ENCODE measurements at regions not wholly inside any gene's neighbourhood (a gene's known extent, or its start where the extent isn't known, plus 50 kb on each side); places are given as distances from the start of the nearest gene placed in this dataset.

DNA sequence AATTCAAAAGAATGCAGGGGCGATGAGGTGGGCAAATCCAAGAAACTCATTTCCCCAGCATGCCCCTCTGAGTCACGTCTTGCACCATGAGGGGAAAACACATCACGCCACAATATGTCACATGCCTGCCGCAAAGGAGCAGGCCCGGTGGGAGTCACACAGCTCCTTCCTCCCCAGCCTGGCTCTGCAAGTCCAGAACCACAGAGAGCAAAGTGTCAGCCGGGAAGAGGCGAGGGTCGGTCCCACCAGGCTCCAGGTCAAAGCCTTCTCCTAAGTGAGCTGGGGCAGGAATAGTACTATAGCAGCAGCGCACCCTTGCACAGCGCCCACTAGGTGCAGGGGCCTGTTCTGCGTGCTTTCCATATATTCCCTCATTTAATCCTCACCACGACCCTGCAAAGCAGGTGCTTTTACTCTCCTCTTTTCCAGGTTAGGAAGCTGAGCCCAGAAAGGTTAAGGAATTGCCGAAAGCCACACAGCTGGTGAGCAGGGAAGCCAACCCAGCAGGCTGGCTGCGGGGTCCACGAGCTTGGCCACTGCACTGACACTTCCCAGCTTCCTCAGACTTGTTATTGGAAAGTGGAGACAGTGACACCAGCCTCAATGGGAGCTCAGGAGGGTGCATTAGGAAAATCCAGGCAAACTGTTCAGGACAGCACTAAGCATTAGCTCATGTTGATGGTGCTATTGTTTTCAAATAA lies 94.0 kb upstream of the ZMIZ1 start:
- H3K4me1 Mint-ChIP-seq (ENCODE audit: unreplicated experiment), result peaks cover 29% of the 10 kb centered on the region
- peaks cover 24% of the 10 kb centered on the region for H3K27me3 Mint-ChIP-seq (ENCODE audit: unreplicated experiment)
- peak overlapping the region; percentile 72 for H3K4me3 Mint-ChIP-seq (ENCODE audit: unreplicated experiment)
- H3K9me3 Mint-ChIP-seq (ENCODE audit: unreplicated experiment), result no peaks in the 10 kb centered on the region
- DNase-seq (ENCODE audit: low spot score), result peak; percentile 56
- H3K27ac Mint-ChIP-seq (ENCODE audit: unreplicated experiment), result peak overlapping the region; percentile 99
- peak; percentile 60 for TF ChIP-seq CTCF (IDR thresholded peaks at IDR 0.05; ENCODE audit: unreplicated experiment)
- H3K36me3 Mint-ChIP-seq (ENCODE audit: low read depth, unreplicated experiment), result peaks cover 3% of the 10 kb centered on the region

GRCh38 chr10:78975926-78976325 lies 92.8 kb upstream of the ZMIZ1 start:
- no peak for DNase-seq (ENCODE audit: low spot score)
- TF ChIP-seq CTCF (IDR thresholded peaks at IDR 0.05; ENCODE audit: unreplicated experiment), result no peak
- Mint-ChIP-seq H3K27me3 (ENCODE audit: unreplicated experiment) (peaks cover 25% of the 10 kb centered on the region), H3K36me3 (ENCODE audit: low read depth, unreplicated experiment) (peaks cover 3% of the 10 kb centered on the region), H3K4me3 (ENCODE audit: unreplicated experiment) (peak overlapping the region; percentile 28), H3K27ac (ENCODE audit: unreplicated experiment) (peak overlapping the region; percentile 80), H3K4me1 (ENCODE audit: unreplicated experiment) (peaks cover 34% of the 10 kb centered on the region), H3K9me3 (ENCODE audit: unreplicated experiment) (no peaks in the 10 kb centered on the region)

DNA sequence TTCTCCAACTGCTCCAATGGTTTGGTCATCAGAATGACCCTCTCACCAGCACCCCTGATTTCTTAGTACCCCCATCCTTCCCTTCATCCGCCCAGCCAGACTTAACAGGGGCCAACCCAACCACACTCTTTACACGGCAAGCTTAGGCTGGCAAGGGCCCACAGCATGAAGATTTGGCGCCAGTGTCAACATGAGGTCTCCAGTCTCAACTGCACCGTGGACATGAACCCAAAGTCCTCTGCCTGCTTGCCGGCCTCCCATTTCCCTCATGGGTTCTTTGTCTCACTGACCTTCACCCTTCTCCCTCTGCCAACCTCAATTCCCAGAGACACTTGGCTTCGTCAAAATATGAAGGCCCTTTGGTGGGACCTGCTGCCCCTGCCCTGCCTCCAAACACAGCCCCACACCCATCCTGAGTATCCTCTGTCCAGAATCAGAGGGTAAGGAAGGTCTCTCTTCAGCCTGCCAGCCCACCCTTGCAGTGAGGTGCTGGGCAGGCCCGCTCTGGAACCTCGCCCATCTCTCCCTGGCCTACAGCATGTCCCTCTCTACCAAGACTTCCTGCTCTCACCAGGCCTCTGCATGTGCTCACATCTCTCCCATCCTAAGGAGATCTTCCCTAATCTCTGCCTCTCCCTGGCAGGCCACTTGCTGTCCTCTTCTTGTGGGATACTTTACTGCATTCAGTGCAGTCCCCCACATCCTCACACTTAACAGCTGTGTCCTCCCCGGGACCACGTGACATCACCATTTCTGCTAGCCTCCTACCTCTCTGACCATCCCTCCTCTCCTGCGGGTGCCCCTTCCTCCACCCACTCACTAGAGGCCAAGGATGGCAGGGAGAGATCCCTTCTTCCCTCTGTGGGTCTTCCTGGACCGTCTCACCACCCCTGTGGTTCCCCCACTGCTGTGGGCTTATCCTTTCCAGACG lies 91.7 kb upstream of the ZMIZ1 start:
- peaks cover 35% of the 10 kb centered on the region for H3K4me1 Mint-ChIP-seq (ENCODE audit: unreplicated experiment)
- peaks cover 3% of the 10 kb centered on the region for H3K36me3 Mint-ChIP-seq (ENCODE audit: low read depth, unreplicated experiment)
- peaks cover 28% of the 10 kb centered on the region for H3K27me3 Mint-ChIP-seq (ENCODE audit: unreplicated experiment)
- no peak overlapping the region for H3K4me3 Mint-ChIP-seq (ENCODE audit: unreplicated experiment)
- no peaks in the 10 kb centered on the region for H3K9me3 Mint-ChIP-seq (ENCODE audit: unreplicated experiment)
- no peak for TF ChIP-seq CTCF (IDR thresholded peaks at IDR 0.05; ENCODE audit: unreplicated experiment)
- no peak for DNase-seq (ENCODE audit: low spot score)
- peak overlapping the region; percentile 55 for H3K27ac Mint-ChIP-seq (ENCODE audit: unreplicated experiment)

DNA sequence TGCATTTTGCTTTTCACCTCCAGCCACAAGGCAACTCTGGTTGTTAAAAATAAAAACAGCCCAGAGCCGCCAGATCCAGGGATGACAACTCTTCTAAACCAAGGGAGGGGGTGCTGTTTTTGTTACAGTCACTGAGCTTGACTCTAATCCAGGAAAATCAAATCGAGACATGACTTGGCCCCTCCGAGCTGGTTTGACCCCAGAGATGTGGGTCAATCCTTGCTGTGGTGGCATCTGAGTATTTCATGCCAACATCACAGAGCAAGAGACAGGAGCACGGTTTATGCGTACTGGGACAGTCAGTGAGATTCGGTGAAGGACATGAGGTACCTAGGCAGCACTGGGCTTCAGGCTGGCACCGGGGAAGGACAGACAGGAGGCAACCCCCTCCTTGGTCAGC lies 88.8 kb upstream of the ZMIZ1 start:
- H3K27ac Mint-ChIP-seq (ENCODE audit: unreplicated experiment), result no peak overlapping the region
- H3K36me3 Mint-ChIP-seq (ENCODE audit: low read depth, unreplicated experiment), result no peaks in the 10 kb centered on the region
- peaks cover 23% of the 10 kb centered on the region for H3K27me3 Mint-ChIP-seq (ENCODE audit: unreplicated experiment)
- DNase-seq (ENCODE audit: low spot score), result no peak
- H3K4me3 Mint-ChIP-seq (ENCODE audit: unreplicated experiment), result no peak overlapping the region
- H3K4me1 Mint-ChIP-seq (ENCODE audit: unreplicated experiment), result peaks cover 23% of the 10 kb centered on the region
- no peaks in the 10 kb centered on the region for H3K9me3 Mint-ChIP-seq (ENCODE audit: unreplicated experiment)
- no peak for TF ChIP-seq CTCF (IDR thresholded peaks at IDR 0.05; ENCODE audit: unreplicated experiment)

DNA sequence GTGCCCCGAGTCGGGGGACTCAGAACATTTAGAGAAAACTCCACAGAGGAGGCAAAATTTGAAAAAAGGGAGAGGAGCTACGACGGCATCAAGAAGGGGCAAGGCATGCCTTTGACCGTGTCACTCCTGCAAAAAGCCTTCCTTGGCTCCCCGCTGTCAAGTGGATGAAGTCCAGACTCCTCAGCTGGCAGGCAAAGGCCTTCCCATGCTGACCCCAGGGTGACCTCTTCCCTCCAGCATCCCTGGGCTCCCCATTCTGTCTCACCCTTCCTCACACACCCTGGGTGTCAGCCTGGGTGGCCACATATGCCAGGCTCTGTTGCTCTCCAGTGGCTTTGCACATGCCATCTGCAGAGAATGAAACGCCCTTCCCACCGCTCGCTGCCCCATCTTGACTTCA lies 88.4 kb upstream of the ZMIZ1 start:
- Mint-ChIP-seq H3K4me3 (ENCODE audit: unreplicated experiment) (no peak overlapping the region), H3K36me3 (ENCODE audit: low read depth, unreplicated experiment) (no peaks in the 10 kb centered on the region), H3K27ac (ENCODE audit: unreplicated experiment) (peak overlapping the region; percentile 32), H3K4me1 (ENCODE audit: unreplicated experiment) (peaks cover 18% of the 10 kb centered on the region), H3K9me3 (ENCODE audit: unreplicated experiment) (no peaks in the 10 kb centered on the region), H3K27me3 (ENCODE audit: unreplicated experiment) (peaks cover 20% of the 10 kb centered on the region)
- TF ChIP-seq CTCF (IDR thresholded peaks at IDR 0.05; ENCODE audit: unreplicated experiment), result no peak
- no peak for DNase-seq (ENCODE audit: low spot score)
